ENCODE measurements at regions not wholly inside any gene's neighbourhood (a gene's known extent, or its start where the extent isn't known, plus 50 kb on each side); places are given as distances from the start of the nearest gene placed in this dataset.
"Not testable (repeated sequence)": the region's sequence is repeated elsewhere in the genome, so short reads cannot be mapped to it uniquely, and the experiment has no call there.

DNA sequence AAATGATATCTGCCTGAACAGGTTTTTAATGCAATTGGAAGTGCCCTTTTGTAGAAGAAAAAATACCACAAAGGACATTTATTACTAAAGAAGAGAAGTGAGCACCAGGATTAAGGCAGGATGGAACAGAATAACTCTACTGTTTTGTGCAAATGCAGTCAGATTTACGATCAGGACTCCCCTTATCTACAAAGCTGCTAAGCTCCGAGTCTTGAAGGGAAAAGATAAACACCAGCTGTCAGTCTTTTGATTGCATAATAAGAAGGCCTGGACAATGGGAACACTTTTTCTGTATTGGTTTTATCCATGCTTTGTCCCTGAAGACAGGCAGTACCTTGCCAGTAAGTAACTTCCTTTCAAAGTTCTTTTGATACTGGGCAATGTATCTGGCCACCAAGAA lies 797.9 kb upstream of the SLC35B3 start:
- H3K27me3 ChIP-seq (replicated peaks; ENCODE audit: control insufficient read depth, insufficient read depth, low read length, poor library complexity, severe bottlenecking) = no peaks in the 10 kb centered on the region
- DNase-seq = no peak
- H3K4me3 ChIP-seq (ENCODE audit: insufficient read depth, low read depth, low read length, poor library complexity, severe bottlenecking) = no peak overlapping the region
- H3K27ac ChIP-seq (ENCODE audit: insufficient read depth, low read length, poor library complexity, severe bottlenecking) = no peak overlapping the region
- no peaks in the 10 kb centered on the region for H3K36me3 ChIP-seq (ENCODE audit: control insufficient read depth, insufficient read depth, low read length)
- H3K9me3 ChIP-seq (ENCODE audit: control insufficient read depth, low read length) = no peaks in the 10 kb centered on the region
- no peaks in the 10 kb centered on the region for H3K4me1 ChIP-seq (ENCODE audit: control insufficient read depth, insufficient read depth, low read length, poor library complexity, severe bottlenecking)

DNA sequence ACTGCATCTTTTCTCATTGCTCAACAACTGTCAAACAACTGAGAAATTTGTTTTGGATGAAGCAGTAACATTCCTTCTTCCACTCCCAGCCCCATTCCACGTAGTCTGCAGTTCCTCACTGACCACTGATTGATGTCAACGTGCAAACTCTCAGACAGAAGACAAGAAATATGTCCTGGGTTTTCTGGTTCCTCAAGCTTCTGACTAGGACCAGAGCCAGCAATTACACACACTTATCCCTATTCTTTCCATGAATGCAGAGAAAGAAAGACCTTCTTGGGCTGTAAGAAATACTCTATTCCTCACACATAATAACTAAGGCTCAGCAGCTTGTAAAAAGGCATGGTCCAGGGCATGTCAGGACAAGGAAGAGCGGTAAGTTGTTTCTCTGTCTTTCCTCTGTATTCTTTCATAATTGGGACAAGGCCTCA lies 790.1 kb upstream of the SLC35B3 start:
- no peaks in the 10 kb centered on the region for H3K36me3 ChIP-seq (ENCODE audit: control insufficient read depth, insufficient read depth, low read length)
- no peaks in the 10 kb centered on the region for H3K4me1 ChIP-seq (ENCODE audit: control insufficient read depth, insufficient read depth, low read length, poor library complexity, severe bottlenecking)
- H3K4me3 ChIP-seq (ENCODE audit: insufficient read depth, low read depth, low read length, poor library complexity, severe bottlenecking) = no peak overlapping the region
- H3K9me3 ChIP-seq (ENCODE audit: control insufficient read depth, low read length) = no peaks in the 10 kb centered on the region
- no peak overlapping the region for H3K27ac ChIP-seq (ENCODE audit: insufficient read depth, low read length, poor library complexity, severe bottlenecking)
- DNase-seq = no peak
- no peaks in the 10 kb centered on the region for H3K27me3 ChIP-seq (replicated peaks; ENCODE audit: control insufficient read depth, insufficient read depth, low read length, poor library complexity, severe bottlenecking)

DNA sequence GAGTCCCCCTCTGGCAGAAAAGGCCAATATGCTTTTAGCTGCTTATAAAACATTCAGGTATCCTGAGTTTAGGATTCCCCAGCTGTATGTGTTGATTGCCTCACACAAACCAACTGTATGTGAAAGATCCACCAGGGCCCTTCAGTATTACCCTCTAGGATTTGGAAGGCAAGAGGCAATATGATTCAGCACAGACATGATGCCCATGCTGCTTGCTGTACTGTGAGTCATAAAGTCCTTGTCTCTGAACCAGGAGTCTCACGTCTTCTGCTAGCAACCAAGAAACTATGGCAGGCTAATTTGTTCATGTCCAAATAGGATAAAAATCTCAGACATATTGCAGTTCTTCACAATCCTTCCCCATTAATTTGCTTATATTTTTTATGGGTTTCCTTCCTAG lies 789.2 kb upstream of the SLC35B3 start:
- Histone ChIP-seq H3K9me3 (ENCODE audit: control insufficient read depth, low read length) (no peaks in the 10 kb centered on the region), H3K4me1 (ENCODE audit: control insufficient read depth, insufficient read depth, low read length, poor library complexity, severe bottlenecking) (no peaks in the 10 kb centered on the region), H3K36me3 (ENCODE audit: control insufficient read depth, insufficient read depth, low read length) (no peaks in the 10 kb centered on the region), H3K27ac (ENCODE audit: insufficient read depth, low read length, poor library complexity, severe bottlenecking) (no peak overlapping the region), H3K4me3 (ENCODE audit: insufficient read depth, low read depth, low read length, poor library complexity, severe bottlenecking) (no peak overlapping the region), H3K27me3 (replicated peaks; ENCODE audit: control insufficient read depth, insufficient read depth, low read length, poor library complexity, severe bottlenecking) (no peaks in the 10 kb centered on the region)
- no peak for DNase-seq

DNA sequence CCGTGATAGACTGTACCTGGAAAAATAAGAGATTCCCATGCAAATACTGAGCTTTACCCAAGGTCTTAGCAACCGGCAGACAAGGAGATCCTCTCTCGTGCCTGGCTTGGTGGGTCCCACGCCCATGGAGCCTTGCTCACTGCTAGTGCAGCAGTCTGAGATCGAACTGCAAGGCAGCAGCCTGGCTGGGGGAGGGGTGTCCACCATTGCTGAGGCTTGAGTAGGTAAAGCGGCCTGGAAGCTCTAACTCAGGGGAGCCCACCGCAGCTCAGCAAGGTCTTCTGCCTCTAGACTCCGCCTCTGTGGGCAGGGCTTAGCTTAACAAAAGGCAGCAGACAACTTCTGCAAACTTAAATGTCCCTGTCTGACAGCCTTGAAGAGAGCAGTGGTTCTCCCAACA lies 778.4 kb upstream of the SLC35B3 start:
- H3K4me1 ChIP-seq (ENCODE audit: control insufficient read depth, insufficient read depth, low read length, poor library complexity, severe bottlenecking); H3K27ac ChIP-seq (ENCODE audit: insufficient read depth, low read length, poor library complexity, severe bottlenecking); H3K4me3 ChIP-seq (ENCODE audit: insufficient read depth, low read depth, low read length, poor library complexity, severe bottlenecking); H3K36me3 ChIP-seq (ENCODE audit: control insufficient read depth, insufficient read depth, low read length); H3K27me3 ChIP-seq (replicated peaks; ENCODE audit: control insufficient read depth, insufficient read depth, low read length, poor library complexity, severe bottlenecking); H3K9me3 ChIP-seq (ENCODE audit: control insufficient read depth, low read length); DNase-seq: not testable (repeated sequence)

DNA sequence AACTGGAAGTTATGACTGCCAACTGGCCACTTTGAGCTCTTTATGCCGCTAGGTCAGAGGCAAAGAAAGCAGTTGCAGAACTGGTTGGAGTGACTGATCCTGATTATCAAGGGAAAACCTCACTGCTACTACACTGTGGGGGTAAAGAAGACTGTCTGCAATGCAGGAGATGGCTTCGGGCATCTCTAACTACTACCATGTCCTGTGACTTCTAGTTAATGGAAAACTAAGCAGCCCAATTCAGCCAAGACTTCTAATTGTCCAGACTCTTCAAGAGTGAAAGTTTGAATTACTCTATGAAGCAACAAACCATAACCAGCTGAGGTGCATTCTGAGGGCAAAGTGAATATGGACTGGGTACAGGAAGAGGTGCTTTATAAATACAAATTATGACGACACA lies 773.6 kb upstream of the SLC35B3 start:
- no peaks in the 10 kb centered on the region for H3K27me3 ChIP-seq (replicated peaks; ENCODE audit: control insufficient read depth, insufficient read depth, low read length, poor library complexity, severe bottlenecking)
- H3K4me1 ChIP-seq (ENCODE audit: control insufficient read depth, insufficient read depth, low read length, poor library complexity, severe bottlenecking) = no peaks in the 10 kb centered on the region
- no peaks in the 10 kb centered on the region for H3K9me3 ChIP-seq (ENCODE audit: control insufficient read depth, low read length)
- DNase-seq = no peak
- H3K4me3 ChIP-seq (ENCODE audit: insufficient read depth, low read depth, low read length, poor library complexity, severe bottlenecking) = no peak overlapping the region
- no peak overlapping the region for H3K27ac ChIP-seq (ENCODE audit: insufficient read depth, low read length, poor library complexity, severe bottlenecking)
- H3K36me3 ChIP-seq (ENCODE audit: control insufficient read depth, insufficient read depth, low read length) = no peaks in the 10 kb centered on the region

DNA sequence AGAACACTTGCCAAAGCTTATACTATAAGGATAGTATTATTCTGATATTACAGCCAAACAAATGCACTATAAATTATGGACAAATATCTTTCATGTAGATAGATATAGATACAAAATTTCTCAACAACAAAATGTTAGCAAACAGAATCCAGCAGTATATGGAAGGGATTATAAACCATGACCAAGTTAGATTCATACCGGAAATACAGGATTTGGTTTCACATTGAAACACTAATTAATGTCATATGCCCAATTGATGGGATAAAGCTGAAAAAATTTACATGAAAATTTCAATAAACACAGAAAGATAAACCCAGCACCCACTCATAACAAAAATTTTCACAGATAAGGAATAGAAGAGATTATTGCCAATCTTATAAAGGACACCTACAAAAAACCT lies 770.3 kb upstream of the SLC35B3 start:
- DNase-seq = no peak
- Histone ChIP-seq H3K36me3 (ENCODE audit: control insufficient read depth, insufficient read depth, low read length) (no peaks in the 10 kb centered on the region), H3K27me3 (replicated peaks; ENCODE audit: control insufficient read depth, insufficient read depth, low read length, poor library complexity, severe bottlenecking) (no peaks in the 10 kb centered on the region), H3K27ac (ENCODE audit: insufficient read depth, low read length, poor library complexity, severe bottlenecking) (no peak overlapping the region), H3K4me3 (ENCODE audit: insufficient read depth, low read depth, low read length, poor library complexity, severe bottlenecking) (no peak overlapping the region), H3K9me3 (ENCODE audit: control insufficient read depth, low read length) (no peaks in the 10 kb centered on the region), H3K4me1 (ENCODE audit: control insufficient read depth, insufficient read depth, low read length, poor library complexity, severe bottlenecking) (no peaks in the 10 kb centered on the region)

DNA sequence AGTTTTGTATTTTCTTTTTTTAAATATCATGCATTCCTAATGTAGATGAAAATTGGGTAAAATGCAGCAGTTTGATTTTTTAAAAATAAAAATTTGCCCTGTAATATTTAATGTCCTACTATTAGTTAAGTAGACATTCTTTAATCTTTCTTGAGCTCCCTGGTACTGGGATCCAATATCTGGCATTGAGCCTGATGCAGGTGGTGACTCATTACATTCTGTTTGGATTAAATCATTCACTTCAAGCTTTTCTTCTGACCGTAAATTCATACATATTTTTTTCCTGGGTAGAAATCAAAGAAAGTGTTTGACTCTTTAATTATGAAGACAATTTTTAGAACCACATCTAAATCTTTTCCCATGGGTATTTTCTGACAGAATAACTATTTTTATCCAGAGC lies 768.8 kb upstream of the SLC35B3 start:
- H3K36me3 ChIP-seq (ENCODE audit: control insufficient read depth, insufficient read depth, low read length) = no peaks in the 10 kb centered on the region
- H3K9me3 ChIP-seq (ENCODE audit: control insufficient read depth, low read length) = no peaks in the 10 kb centered on the region
- H3K4me3 ChIP-seq (ENCODE audit: insufficient read depth, low read depth, low read length, poor library complexity, severe bottlenecking) = no peak overlapping the region
- no peaks in the 10 kb centered on the region for H3K4me1 ChIP-seq (ENCODE audit: control insufficient read depth, insufficient read depth, low read length, poor library complexity, severe bottlenecking)
- DNase-seq = no peak
- no peaks in the 10 kb centered on the region for H3K27me3 ChIP-seq (replicated peaks; ENCODE audit: control insufficient read depth, insufficient read depth, low read length, poor library complexity, severe bottlenecking)
- H3K27ac ChIP-seq (ENCODE audit: insufficient read depth, low read length, poor library complexity, severe bottlenecking) = no peak overlapping the region

DNA sequence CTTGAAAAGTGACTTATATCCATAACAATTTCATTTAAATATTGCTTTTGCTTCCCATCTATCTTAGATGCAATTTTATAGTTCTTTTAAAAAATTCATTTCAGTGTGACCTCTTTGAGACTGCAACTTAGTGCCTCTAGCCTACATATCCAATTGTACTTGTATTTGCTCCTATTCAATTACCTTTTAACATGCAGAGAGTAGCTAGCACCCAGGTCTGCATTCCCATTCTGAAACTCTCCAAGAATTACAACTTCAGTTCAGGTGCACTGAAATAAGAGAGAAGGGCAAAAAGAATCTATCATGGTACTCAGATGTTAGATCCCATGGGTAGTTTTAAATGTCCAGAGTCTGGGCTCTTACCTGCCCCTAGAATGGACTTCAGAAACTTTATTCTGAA lies 765.4 kb upstream of the SLC35B3 start:
- H3K4me3 ChIP-seq (ENCODE audit: insufficient read depth, low read depth, low read length, poor library complexity, severe bottlenecking) = no peak overlapping the region

DNA sequence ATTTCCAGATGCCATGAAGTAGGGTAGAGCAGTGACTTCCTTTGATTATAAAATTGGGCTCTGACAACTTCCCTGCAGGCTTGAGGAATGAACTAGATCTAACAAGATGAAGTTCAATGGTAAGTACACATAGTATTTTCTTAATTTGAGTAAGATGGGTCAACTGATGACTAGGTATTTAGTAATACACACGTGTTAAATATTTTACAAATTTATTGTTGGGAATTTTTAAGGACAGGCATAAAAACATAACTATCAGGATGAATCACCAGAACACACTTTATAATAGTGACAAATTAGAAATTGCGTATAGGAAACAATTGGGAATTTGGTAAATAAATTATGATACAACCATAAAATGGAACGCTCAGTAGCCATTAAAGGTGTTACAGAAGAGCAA lies 762.4 kb upstream of the SLC35B3 start:
- DNase-seq = no peak
- H3K4me1 ChIP-seq (ENCODE audit: control insufficient read depth, insufficient read depth, low read length, poor library complexity, severe bottlenecking) = no peaks in the 10 kb centered on the region
- H3K27me3 ChIP-seq (replicated peaks; ENCODE audit: control insufficient read depth, insufficient read depth, low read length, poor library complexity, severe bottlenecking) = no peaks in the 10 kb centered on the region
- H3K4me3 ChIP-seq (ENCODE audit: insufficient read depth, low read depth, low read length, poor library complexity, severe bottlenecking) = no peak overlapping the region
- H3K36me3 ChIP-seq (ENCODE audit: control insufficient read depth, insufficient read depth, low read length) = no peaks in the 10 kb centered on the region
- no peak overlapping the region for H3K27ac ChIP-seq (ENCODE audit: insufficient read depth, low read length, poor library complexity, severe bottlenecking)
- H3K9me3 ChIP-seq (ENCODE audit: control insufficient read depth, low read length) = no peaks in the 10 kb centered on the region

More for the DNA sequence above, 765.4 kb upstream of the SLC35B3 start:
- Histone ChIP-seq H3K4me1 (ENCODE audit: control insufficient read depth, insufficient read depth, low read length, poor library complexity, severe bottlenecking) (no peaks in the 10 kb centered on the region), H3K27me3 (replicated peaks; ENCODE audit: control insufficient read depth, insufficient read depth, low read length, poor library complexity, severe bottlenecking) (no peaks in the 10 kb centered on the region), H3K27ac (ENCODE audit: insufficient read depth, low read length, poor library complexity, severe bottlenecking) (no peak overlapping the region), H3K9me3 (ENCODE audit: control insufficient read depth, low read length) (no peaks in the 10 kb centered on the region), H3K36me3 (ENCODE audit: control insufficient read depth, insufficient read depth, low read length) (no peaks in the 10 kb centered on the region)
- DNase-seq = no peak

DNA sequence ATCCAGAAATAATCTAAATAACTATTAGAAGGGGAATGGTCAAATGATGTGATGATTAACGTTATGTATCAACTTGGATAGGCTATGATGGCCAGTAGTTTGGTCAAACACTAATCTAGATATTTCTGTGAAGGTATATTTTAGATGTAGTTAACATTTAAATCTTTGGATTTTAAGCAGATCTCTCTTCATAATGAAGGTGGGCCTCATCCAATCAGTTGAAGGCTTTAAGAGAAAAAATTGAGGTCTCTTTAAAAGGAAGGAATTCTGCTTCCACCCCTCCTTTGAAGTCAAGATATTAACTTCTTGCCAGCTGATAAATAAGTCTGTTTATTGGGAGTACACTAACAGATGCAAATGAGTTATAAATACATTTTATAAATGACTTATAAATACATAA lies 760.0 kb upstream of the SLC35B3 start:
- Histone ChIP-seq H3K4me3 (ENCODE audit: insufficient read depth, low read depth, low read length, poor library complexity, severe bottlenecking) (no peak overlapping the region), H3K27me3 (replicated peaks; ENCODE audit: control insufficient read depth, insufficient read depth, low read length, poor library complexity, severe bottlenecking) (no peaks in the 10 kb centered on the region), H3K36me3 (ENCODE audit: control insufficient read depth, insufficient read depth, low read length) (no peaks in the 10 kb centered on the region), H3K4me1 (ENCODE audit: control insufficient read depth, insufficient read depth, low read length, poor library complexity, severe bottlenecking) (no peaks in the 10 kb centered on the region), H3K9me3 (ENCODE audit: control insufficient read depth, low read length) (no peaks in the 10 kb centered on the region), H3K27ac (ENCODE audit: insufficient read depth, low read length, poor library complexity, severe bottlenecking) (no peak overlapping the region)
- DNase-seq = no peak

DNA sequence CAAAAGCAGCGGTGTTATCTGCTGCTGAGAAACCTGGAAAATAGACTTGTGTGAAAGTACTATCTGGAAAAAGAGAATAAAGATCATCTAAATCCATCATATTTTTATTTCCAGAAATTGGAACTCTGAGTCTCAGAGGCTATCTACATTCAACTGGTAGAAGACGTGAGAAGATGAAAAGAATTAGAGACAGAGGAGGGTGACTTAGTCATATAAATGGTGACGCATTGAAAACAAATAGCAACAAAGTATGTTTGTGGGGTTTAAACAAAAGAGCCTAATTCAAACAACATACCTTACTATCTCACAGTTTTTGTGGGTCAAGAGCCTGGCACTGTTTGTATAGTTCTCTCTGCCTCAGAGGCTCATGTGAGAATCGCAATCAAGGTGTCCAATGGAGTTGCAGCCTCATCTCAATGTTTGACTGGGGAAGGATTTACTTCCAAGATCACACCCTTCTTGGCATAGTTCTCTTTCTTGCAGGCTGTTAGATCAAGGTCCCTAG lies 757.1 kb upstream of the SLC35B3 start:
- Histone ChIP-seq H3K36me3 (ENCODE audit: control insufficient read depth, insufficient read depth, low read length) (no peaks in the 10 kb centered on the region), H3K27me3 (replicated peaks; ENCODE audit: control insufficient read depth, insufficient read depth, low read length, poor library complexity, severe bottlenecking) (no peaks in the 10 kb centered on the region), H3K9me3 (ENCODE audit: control insufficient read depth, low read length) (no peaks in the 10 kb centered on the region), H3K27ac (ENCODE audit: insufficient read depth, low read length, poor library complexity, severe bottlenecking) (no peak overlapping the region), H3K4me3 (ENCODE audit: insufficient read depth, low read depth, low read length, poor library complexity, severe bottlenecking) (no peak overlapping the region), H3K4me1 (ENCODE audit: control insufficient read depth, insufficient read depth, low read length, poor library complexity, severe bottlenecking) (no peaks in the 10 kb centered on the region)
- no peak for DNase-seq
